Keratinocyte (primary cell): ENCODE measurements at regions not wholly inside any gene's neighbourhood (a gene's known extent, or its start where the extent isn't known, plus 50 kb on each side); places are given as distances from the start of the nearest gene placed in this dataset.

ENCODE experiments used
- DNase-seq: peaks from one replicate; pipeline ENCODE4 v3.0.0-alpha.2; 2011; ENCODE audit warnings: low read depth, missing footprints, low spot score
- FAIRE-seq: peaks from 2 replicates; lab custom pipeline; 2011; peaks lifted over from hg19 to GRCh38; lab: Jason Lieb, UNC
- H2AFZ ChIP-seq: 2 replicates; pipeline ENCODE4 v1.6.0; 2012; ENCODE audit warnings: low read length, control low read depth, inconsistent platforms; ENCODE audit not compliant: control insufficient read depth
- H3K27ac ChIP-seq: 2 replicates; pipeline ENCODE4 v1.5.1; 2011; ENCODE audit warnings: low read length; ENCODE audit not compliant: control insufficient read depth, insufficient read depth
- H3K27me3 ChIP-seq: 3 replicates; pipeline ENCODE4 v1.6.0; 2011; ENCODE audit warnings: low read length; ENCODE audit not compliant: control insufficient read depth, insufficient read depth; ENCODE audit errors: extremely low read depth
- H3K36me3 ChIP-seq, 2 experiments: 2 replicates in 1 of 2; 3 replicates in 1 of 2; pipeline ENCODE4 v1.5.1; 2011; ENCODE audit warnings: low read length in 2 of 2, mild to moderate bottlenecking in 1 of 2; ENCODE audit not compliant: control insufficient read depth in 2 of 2, insufficient read depth in 2 of 2; ENCODE audit errors: extremely low read depth in 1 of 2
- H3K4me1 ChIP-seq: 3 replicates; pipeline ENCODE4 v1.5.1; 2011; ENCODE audit warnings: low read length; ENCODE audit not compliant: control insufficient read depth, insufficient read depth; ENCODE audit errors: extremely low read depth
- H3K4me2 ChIP-seq: 3 replicates; pipeline ENCODE4 v1.6.0; 2011; ENCODE audit warnings: low read depth, low read length; ENCODE audit not compliant: control insufficient read depth, insufficient read depth; ENCODE audit errors: extremely low read depth
- H3K4me3 ChIP-seq, 3 experiments: fragments of 200-600 bp in 1 of 3; sonication (generic) in 1 of 3; 2 replicates in 2 of 3; 3 replicates in 1 of 3; pipeline ENCODE4 v1.5.1; 2011 to 2016; ENCODE audit warnings: low read length in 3 of 3, mild to moderate bottlenecking in 3 of 3, control low read depth in 2 of 3, inconsistent platforms in 1 of 3, low read depth in 1 of 3, mixed read lengths in 1 of 3, mixed run types in 1 of 3, moderate library complexity in 1 of 3; ENCODE audit not compliant: control insufficient read depth in 2 of 3, insufficient read depth in 2 of 3; ENCODE audit errors: extremely low read depth in 1 of 3
- H3K79me2 ChIP-seq: 2 replicates; pipeline ENCODE4 v1.6.0; 2012; ENCODE audit warnings: low read length; ENCODE audit not compliant: control insufficient read depth, insufficient read depth
- H3K9ac ChIP-seq: 3 replicates; pipeline ENCODE4 v1.6.0; 2011; ENCODE audit warnings: low read length; ENCODE audit not compliant: control insufficient read depth, insufficient read depth; ENCODE audit errors: extremely low read depth
- H3K9me1 ChIP-seq: 3 replicates; pipeline ENCODE4 v1.6.0; 2011; ENCODE audit warnings: low read length; ENCODE audit not compliant: control insufficient read depth, insufficient read depth; ENCODE audit errors: extremely low read depth
- H3K9me3 ChIP-seq: 2 replicates; pipeline ENCODE4 v1.5.1; 2012; ENCODE audit warnings: low read depth, low read length; ENCODE audit not compliant: control insufficient read depth
- H4K20me1 ChIP-seq: 3 replicates; pipeline ENCODE4 v1.6.0; 2011; ENCODE audit warnings: low read length; ENCODE audit not compliant: control insufficient read depth, insufficient read depth; ENCODE audit errors: extremely low read depth
- EZH2 ChIP-seq: IDR thresholded peaks from one replicate; pipeline ENCODE4 v1.6.1; 2012; ENCODE audit warnings: inconsistent platforms, mild to moderate bottlenecking, low read length, moderate library complexity
- dilution Hi-C: fragments of 300-500 bp; cut with MboI; formaldehyde crosslinking; loops from one replicate; pipeline ENCODE4 v1.7.0; 2020; ENCODE audit warnings: low sequenced_read_pairs; ENCODE audit not compliant: extremely low pct_ligation_motif_present
- TF ChIP-seq, protein P1 (sequence below), 3 experiments: IDR thresholded peaks in 1 of 3; conservative IDR thresholded peaks in 1 of 3; optimal IDR thresholded peaks in 1 of 3; 2 replicates in 2 of 3; 3 replicates in 1 of 3; pipeline versions ENCODE3 to v1.5.1; 2011; ENCODE audit warnings: low read length in 3 of 3, mild to moderate bottlenecking in 3 of 3, moderate library complexity in 2 of 3, control low read depth in 1 of 3, inconsistent platforms in 1 of 3; ENCODE audit not compliant: insufficient read depth in 2 of 3; ENCODE audit errors: extremely low read depth in 1 of 3

DNA sequence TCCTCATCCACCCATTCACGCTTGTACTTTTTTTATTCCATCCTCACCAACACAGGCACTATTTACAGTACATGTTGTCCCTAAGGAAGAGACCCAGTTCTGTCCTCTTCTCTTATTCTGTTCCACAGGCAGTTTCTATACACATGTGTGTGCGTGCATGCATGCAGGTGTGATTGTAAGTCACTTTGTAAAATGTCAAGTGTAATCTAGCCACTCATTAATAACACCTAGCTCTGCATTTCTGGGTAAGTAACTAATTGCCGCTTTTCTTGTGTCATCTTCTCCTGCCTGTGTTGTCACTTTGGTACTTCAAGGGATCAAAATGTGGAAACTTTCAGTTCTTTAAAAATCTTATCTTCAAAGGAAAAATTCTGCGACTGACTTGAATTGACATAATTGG lies 377.2 kb downstream of the SEC16B start:
- dilution Hi-C loops, result no loop called here
- Histone ChIP-seq H3K9ac (no peak overlapping the region), H3K27me3 (no peaks in the 10 kb centered on the region), H3K4me3 (no peak overlapping the region), H3K9me1 (no peaks in the 10 kb centered on the region), H3K4me2 (no peak overlapping the region), H3K79me2 (no peaks in the 10 kb centered on the region), H3K4me1 (no peaks in the 10 kb centered on the region), H2AFZ (no peak overlapping the region), H3K36me3 (no peaks in the 10 kb centered on the region), H3K27ac (no peak overlapping the region), H4K20me1 (no peaks in the 10 kb centered on the region), H3K9me3 (no peaks in the 10 kb centered on the region)
- FAIRE-seq (no peak), DNase-seq (no peak)
- TF ChIP-seq, protein P1, sequence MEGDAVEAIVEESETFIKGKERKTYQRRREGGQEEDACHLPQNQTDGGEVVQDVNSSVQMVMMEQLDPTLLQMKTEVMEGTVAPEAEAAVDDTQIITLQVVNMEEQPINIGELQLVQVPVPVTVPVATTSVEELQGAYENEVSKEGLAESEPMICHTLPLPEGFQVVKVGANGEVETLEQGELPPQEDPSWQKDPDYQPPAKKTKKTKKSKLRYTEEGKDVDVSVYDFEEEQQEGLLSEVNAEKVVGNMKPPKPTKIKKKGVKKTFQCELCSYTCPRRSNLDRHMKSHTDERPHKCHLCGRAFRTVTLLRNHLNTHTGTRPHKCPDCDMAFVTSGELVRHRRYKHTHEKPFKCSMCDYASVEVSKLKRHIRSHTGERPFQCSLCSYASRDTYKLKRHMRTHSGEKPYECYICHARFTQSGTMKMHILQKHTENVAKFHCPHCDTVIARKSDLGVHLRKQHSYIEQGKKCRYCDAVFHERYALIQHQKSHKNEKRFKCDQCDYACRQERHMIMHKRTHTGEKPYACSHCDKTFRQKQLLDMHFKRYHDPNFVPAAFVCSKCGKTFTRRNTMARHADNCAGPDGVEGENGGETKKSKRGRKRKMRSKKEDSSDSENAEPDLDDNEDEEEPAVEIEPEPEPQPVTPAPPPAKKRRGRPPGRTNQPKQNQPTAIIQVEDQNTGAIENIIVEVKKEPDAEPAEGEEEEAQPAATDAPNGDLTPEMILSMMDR (optimal IDR thresholded peaks at IDR 0.05 in 1 of 3, IDR thresholded peaks at IDR 0.05 in 1 of 3, conservative IDR thresholded peaks at IDR 0.05 in 1 of 3; ENCODE audit: extremely low read depth in 1 of 3, insufficient read depth in 2 of 3, low read length in 3 of 3), result no peak
- TF ChIP-seq EZH2, result no peak

DNA sequence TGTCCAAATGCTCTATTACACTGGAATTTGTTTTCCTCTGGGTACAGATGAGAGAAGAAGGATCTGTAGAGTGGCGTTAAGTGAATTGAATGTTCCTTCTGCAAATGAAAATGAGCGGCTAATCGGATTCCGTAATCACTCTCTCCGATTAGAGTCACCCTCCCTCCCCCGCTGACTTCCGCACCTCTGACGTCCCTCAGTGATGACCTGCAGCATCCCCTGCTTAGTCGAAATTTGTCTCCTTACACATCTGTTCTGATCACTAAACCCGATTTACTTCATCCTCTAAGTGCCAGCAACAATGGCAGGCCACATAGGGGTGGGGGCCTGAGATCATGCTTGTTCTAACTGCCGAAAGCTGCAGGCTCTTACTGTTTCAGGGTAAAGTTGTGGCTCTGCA lies 378.7 kb downstream of the SEC16B start:
- Histone ChIP-seq H2AFZ (no peak overlapping the region), H3K27me3 (no peaks in the 10 kb centered on the region), H4K20me1 (no peaks in the 10 kb centered on the region), H3K9me1 (no peaks in the 10 kb centered on the region), H3K4me2 (no peak overlapping the region), H3K79me2 (no peaks in the 10 kb centered on the region), H3K4me1 (peaks cover 11% of the 10 kb centered on the region), H3K9me3 (no peaks in the 10 kb centered on the region), H3K36me3 (no peaks in the 10 kb centered on the region), H3K9ac (no peak overlapping the region), H3K4me3 (no peak overlapping the region), H3K27ac (no peak overlapping the region)
- DNase-seq, result no peak
- FAIRE-seq, result no peak
- dilution Hi-C loops, result no loop called here
- TF ChIP-seq, protein P1 (optimal IDR thresholded peaks at IDR 0.05 in 1 of 3, IDR thresholded peaks at IDR 0.05 in 1 of 3, conservative IDR thresholded peaks at IDR 0.05 in 1 of 3; ENCODE audit: extremely low read depth in 1 of 3, insufficient read depth in 2 of 3, low read length in 3 of 3), result no peak
- no peak for TF ChIP-seq EZH2
